GM12878 (cell line): ENCODE measurements at regions not wholly inside any gene's neighbourhood (a gene's known extent, or its start where the extent isn't known, plus 50 kb on each side); places are given as distances from the start of the nearest gene placed in this dataset.

ENCODE experiments used
- ATAC-seq: fragments of 200-7000 bp; cut with Tn5 transposase; 3 replicates; pipeline ENCODE4 v1.9.1; 2020; ENCODE audit warnings: mild to moderate bottlenecking, moderate library complexity
- BruUV-seq: library from RNA; stranded (reverse); fragments of 400-500 nt; replicated peaks from 2 replicates; lab custom pipeline; 2021; lab: Mats Ljungman, UMichigan
- CTCF ChIA-PET: fragments of 300-600 bp; sonication (Branson Sonifier 250); formaldehyde crosslinking; extraction: SDS; loops from one replicate; lab custom pipeline; 2021; ENCODE audit warnings: inconsistent platforms; lab: Yijun Ruan, JAX
- POLR2A ChIA-PET: fragments of 350-600 bp; formaldehyde crosslinking; extraction: SDS; loops from one replicate; lab custom pipeline; 2021; ENCODE audit warnings: inconsistent platforms; lab: Charles Lee
- RAD21 ChIA-PET: fragments of 300-600 bp; sonication (Branson Sonifier 250); formaldehyde crosslinking; loops from one replicate; lab custom pipeline; 2023; ENCODE audit warnings: antibody characterized with exemption; ENCODE audit not compliant: unreplicated experiment; lab: Charles Lee
- SMC1A ChIA-PET: fragments of 300-600 bp; sonication (Branson Sonifier 250); formaldehyde crosslinking; loops from one replicate; lab custom pipeline; 2023; ENCODE audit not compliant: unreplicated experiment, uncharacterized antibody; lab: Charles Lee
- DNase-seq: peaks from one replicate; pipeline ENCODE4 v3.0.0-alpha.2; 2011; ENCODE audit warnings: low read depth, low spot score
- FAIRE-seq: peaks from 3 replicates; lab custom pipeline; 2011; peaks lifted over from hg19 to GRCh38; lab: Jason Lieb, UNC
- H2AFZ ChIP-seq: 2 replicates; pipeline ENCODE4 v1.6.0; 2011; ENCODE audit warnings: low read depth, low read length, control low read depth; ENCODE audit not compliant: control insufficient read depth
- H3K27ac ChIP-seq: 2 replicates; pipeline ENCODE4 v1.5.1; 2011; ENCODE audit warnings: control low read depth; ENCODE audit not compliant: control insufficient read depth, insufficient read depth
- H3K27me3 ChIP-seq, 2 experiments: replicated peaks in 1 of 2; 2 replicates each; pipeline versions ENCODE4 v1.6.0 to v1.6.1; 2011; ENCODE audit warnings: low read length in 1 of 2; ENCODE audit not compliant: control insufficient read depth in 2 of 2, insufficient read depth in 2 of 2
- H3K36me3 ChIP-seq, 2 experiments: 2 replicates each; pipeline ENCODE4 v1.5.1; 2011; ENCODE audit warnings: low read length in 1 of 2; ENCODE audit not compliant: control insufficient read depth in 2 of 2, insufficient read depth in 2 of 2
- H3K4me1 ChIP-seq: 2 replicates; pipeline ENCODE4 v1.6.1; 2011; ENCODE audit warnings: mild to moderate bottlenecking, low read length, moderate library complexity, mixed read lengths; ENCODE audit not compliant: control insufficient read depth, insufficient read depth
- H3K4me2 ChIP-seq: 2 replicates; pipeline ENCODE4 v1.6.0; 2011; ENCODE audit warnings: control low read depth; ENCODE audit not compliant: control insufficient read depth, insufficient read depth
- H3K4me3 ChIP-seq: fragments of 200-600 bp; sonication (generic); 2 replicates; pipeline ENCODE4 v1.5.1; 2016
- H3K79me2 ChIP-seq: 2 replicates; pipeline ENCODE4 v1.6.0; 2011; ENCODE audit warnings: low read length; ENCODE audit not compliant: control insufficient read depth, insufficient read depth
- H3K9ac ChIP-seq: 2 replicates; pipeline ENCODE4 v1.8.0; 2011; ENCODE audit warnings: low read length, control low read depth, mixed read lengths; ENCODE audit not compliant: control insufficient read depth, insufficient read depth
- H3K9me3 ChIP-seq: replicated peaks from 3 replicates; pipeline ENCODE4 v1.5.1; 2011; ENCODE audit warnings: mild to moderate bottlenecking, low read length; ENCODE audit not compliant: control insufficient read depth, insufficient read depth
- H4K20me1 ChIP-seq: 2 replicates; pipeline ENCODE4 v1.6.0; 2011; ENCODE audit not compliant: control insufficient read depth, insufficient read depth
- ASH2L ChIP-seq: fragments of 300-600, 200-600 bp; sonication (generic); IDR thresholded peaks from 2 replicates; pipeline ENCODE4 v1.6.1; 2017; ENCODE audit warnings: low read depth, mild to moderate bottlenecking, borderline replicate concordance
- ATF3 ChIP-seq: IDR thresholded peaks from 2 replicates; pipeline ENCODE4 v1.6.1; 2011; ENCODE audit warnings: low read depth, mild to moderate bottlenecking, low read length, moderate library complexity, borderline replicate concordance; ENCODE audit errors: extremely low read depth
- ATF7 ChIP-seq: fragments of 450-650 bp; IDR thresholded peaks from 2 replicates; pipeline ENCODE4 v1.6.1; 2016; ENCODE audit warnings: low read depth, mild to moderate bottlenecking
- CHD4 ChIP-seq: fragments of 200-600 bp; sonication (generic); IDR thresholded peaks from 2 replicates; pipeline ENCODE4 v1.6.1; 2016; ENCODE audit warnings: mild to moderate bottlenecking
- MEF2A ChIP-seq: IDR thresholded peaks from 2 replicates; pipeline ENCODE4 v1.6.1; 2011; ENCODE audit warnings: low read depth, mild to moderate bottlenecking, low read length, moderate library complexity; ENCODE audit not compliant: insufficient read depth
- RELB ChIP-seq: fragments of 450-650 bp; IDR thresholded peaks from 2 replicates; pipeline ENCODE4 v1.6.1; 2017; ENCODE audit warnings: low read depth, mild to moderate bottlenecking, moderate library complexity
- SP1 ChIP-seq: IDR thresholded peaks from one replicate; pipeline ENCODE4 v1.6.1; 2011; ENCODE audit warnings: low read depth, low read length
- TBL1XR1 ChIP-seq: IDR thresholded peaks from 2 replicates; pipeline ENCODE4 v1.6.1; 2012; ENCODE audit warnings: low read depth, low read length, improper control_type of control experiment
- TCF7 ChIP-seq: IDR thresholded peaks from 2 replicates; pipeline ENCODE4 v1.6.1; 2014; ENCODE audit warnings: antibody characterized with exemption, borderline replicate concordance
- YY1 ChIP-seq: IDR thresholded peaks from 2 replicates; pipeline ENCODE4 v1.6.1; 2011; ENCODE audit warnings: low read depth, mild to moderate bottlenecking, low read length
- ZBTB33 ChIP-seq: fragments of 450-650 bp; IDR thresholded peaks from 2 replicates; pipeline ENCODE4 v1.6.1; 2017; ENCODE audit warnings: mild to moderate bottlenecking
- WGBS: methylation state at CpG from one replicate; pipeline ENCODE4 v1.1.6; 2016; ENCODE audit warnings: low lambda C conversion rate; ENCODE audit not compliant: insufficient replicate concordance, insufficient coverage; ENCODE audit errors: missing lambda C conversion rate; 5-methylcytosine and 5-hydroxymethylcytosine counted together
- in situ Hi-C: fragments of 300-500 bp; cut with MboI; formaldehyde crosslinking; loops from 9 replicates; pipeline ENCODE4 v1.14.3; 2018; ENCODE audit warnings: mixed read lengths
- intact Hi-C: fragments of 100-400 bp; cut with micrococcal nuclease; formaldehyde crosslinking; loops from one replicate; pipeline ENCODE4 v1.14.2; 2022; ENCODE audit not compliant: unreplicated experiment

- no peak for DNase-seq
- POLR2A ChIA-PET: no interaction called here
- TF ChIP-seq YY1 (no peak), TCF7 (no peak), MEF2A (no peak), ATF3 (no peak), ATF7 (no peak), ASH2L (no peak), CHD4 (no peak), RELB (no peak), SP1 (no peak), ZBTB33 (no peak), TBL1XR1 (no peak)
- Histone ChIP-seq H3K27me3 (no peaks in the 10 kb centered on the region), H3K27ac (no peak overlapping the region), H2AFZ (no peak overlapping the region), H3K4me1 (no peaks in the 10 kb centered on the region), H3K79me2 (no peaks in the 10 kb centered on the region), H3K9ac (no peak overlapping the region), H3K9me3 (no peaks in the 10 kb centered on the region), H3K4me3 (no peak overlapping the region), H3K36me3 (no peaks in the 10 kb centered on the region), H3K4me2 (no peak overlapping the region), H4K20me1 (no peaks in the 10 kb centered on the region)
- intact Hi-C loops: no loop called here
- in situ Hi-C loops: no loop called here
- SMC1A ChIA-PET: no interaction called here
- ATAC-seq: no peak
- WGBS: 0% methylated on average over 1 of the region's 1 CpG
- FAIRE-seq: no peak
- RAD21 ChIA-PET: no interaction called here
- CTCF ChIA-PET: no interaction called here
- no TSS peak for BruUV-seq
These were observed 480.8 kb downstream of the RERGL start for GRCh38 chr12:17609153-17609552.
